ENCODE measurements at regions not wholly inside any gene's neighbourhood (a gene's known extent, or its start where the extent isn't known, plus 50 kb on each side); places are given as distances from the start of the nearest gene placed in this dataset.

GRCh38 chr7:80379034-80379982 lies 132.6 kb downstream of the GNAT3 start:
- TF ChIP-seq POLR2A (IDR thresholded peaks at IDR 0.05; ENCODE audit: low read length) (no peak), GATA1 (IDR thresholded peaks at IDR 0.05; ENCODE audit: low read depth, low read length) (no peak)

Data from erythroblast (primary cell).